Effector memory CD4-positive, alpha-beta T cell (primary cell): ENCODE measurements at regions not wholly inside any gene's neighbourhood (a gene's known extent, or its start where the extent isn't known, plus 50 kb on each side); places are given as distances from the start of the nearest gene placed in this dataset.
A peak's percentile ranks its signal among the peaks of the same experiment; 100 is the strongest.

Experiments used
- DNase-seq, 3 donors: peaks; one replicate each; pipeline ENCODE4 v3.0.0-alpha.2; 2020
- H3K27ac ChIP-seq: 2 replicates; pipeline ENCODE4 v1.7.0; 2013; ENCODE audit warnings: mild to moderate bottlenecking, low read length, moderate library complexity; ENCODE audit not compliant: insufficient read depth, poor library complexity, severe bottlenecking
- H3K27me3 ChIP-seq: replicated peaks from 2 replicates; pipeline ENCODE4 v1.7.0; 2013; ENCODE audit warnings: mild to moderate bottlenecking, low read length; ENCODE audit not compliant: insufficient read depth, control insufficient read depth, poor library complexity, severe bottlenecking
- H3K36me3 ChIP-seq: 2 replicates; pipeline ENCODE4 v1.7.0; 2013; ENCODE audit warnings: mild to moderate bottlenecking, low read length, moderate library complexity; ENCODE audit not compliant: control insufficient read depth, insufficient read depth
- H3K4me1 ChIP-seq: 2 replicates; pipeline ENCODE4 v1.7.0; 2013; ENCODE audit warnings: low read length, mild to moderate bottlenecking; ENCODE audit not compliant: control insufficient read depth, insufficient read depth, poor library complexity, severe bottlenecking
- H3K4me3 ChIP-seq: 2 replicates; pipeline ENCODE4 v1.7.0; 2013; ENCODE audit warnings: low read length, low read depth, mild to moderate bottlenecking; ENCODE audit not compliant: insufficient read depth, poor library complexity, severe bottlenecking
- H3K9me3 ChIP-seq: 2 replicates; pipeline ENCODE4 v1.7.0; 2013; ENCODE audit warnings: mild to moderate bottlenecking, low read length, moderate library complexity; ENCODE audit not compliant: control insufficient read depth

GRCh38 chr12:27178723-27179399, 65.2 kb upstream of the STK38L start:
- no peak for DNase-seq
- H3K9me3 ChIP-seq: no peaks in the 10 kb centered on the region
- no peaks in the 10 kb centered on the region for H3K27me3 ChIP-seq
- no peaks in the 10 kb centered on the region for H3K36me3 ChIP-seq
- H3K4me1 ChIP-seq: no peaks in the 10 kb centered on the region
- no peak overlapping the region for H3K4me3 ChIP-seq
- no peak overlapping the region for H3K27ac ChIP-seq

GRCh38 chr12:27179400-27180214, 64.5 kb upstream of the STK38L start:
- Histone ChIP-seq H3K36me3 (no peaks in the 10 kb centered on the region), H3K27ac (no peak overlapping the region), H3K27me3 (no peaks in the 10 kb centered on the region), H3K4me1 (no peaks in the 10 kb centered on the region), H3K9me3 (no peaks in the 10 kb centered on the region), H3K4me3 (no peak overlapping the region)
- DNase-seq: no peak

DNA sequence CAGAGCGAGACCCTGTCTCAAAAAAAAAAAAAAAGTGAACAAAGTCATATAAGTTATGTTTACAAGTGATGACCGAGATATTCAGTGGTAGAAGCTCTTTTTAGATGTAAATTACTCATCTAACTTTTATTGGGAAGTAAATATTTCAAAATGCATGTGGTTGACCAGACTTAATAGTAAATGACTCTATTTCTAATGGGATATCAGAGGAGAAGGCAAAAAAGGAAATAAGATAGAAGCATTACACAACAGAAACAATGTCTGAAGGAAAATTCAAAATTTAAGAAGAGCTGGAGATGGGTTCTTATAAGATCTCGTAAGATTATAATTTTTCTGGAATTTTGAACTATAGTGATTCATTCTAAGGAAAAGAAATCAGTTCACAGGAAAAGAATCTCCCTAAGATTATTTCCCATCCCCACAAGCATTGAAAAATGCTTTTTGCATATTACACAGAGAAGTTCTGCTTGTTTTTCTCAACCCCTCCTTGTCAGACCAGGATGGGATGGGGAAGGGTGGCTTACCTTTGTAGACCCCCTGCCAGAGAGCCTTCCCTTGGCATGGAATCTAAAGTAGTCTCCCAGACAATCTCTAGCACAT, 63.1 kb upstream of the STK38L start:
- Histone ChIP-seq H3K9me3 (no peaks in the 10 kb centered on the region), H3K4me3 (no peak overlapping the region), H3K27me3 (no peaks in the 10 kb centered on the region), H3K27ac (no peak overlapping the region), H3K4me1 (no peaks in the 10 kb centered on the region), H3K36me3 (no peaks in the 10 kb centered on the region)
- no peak for DNase-seq

DNA sequence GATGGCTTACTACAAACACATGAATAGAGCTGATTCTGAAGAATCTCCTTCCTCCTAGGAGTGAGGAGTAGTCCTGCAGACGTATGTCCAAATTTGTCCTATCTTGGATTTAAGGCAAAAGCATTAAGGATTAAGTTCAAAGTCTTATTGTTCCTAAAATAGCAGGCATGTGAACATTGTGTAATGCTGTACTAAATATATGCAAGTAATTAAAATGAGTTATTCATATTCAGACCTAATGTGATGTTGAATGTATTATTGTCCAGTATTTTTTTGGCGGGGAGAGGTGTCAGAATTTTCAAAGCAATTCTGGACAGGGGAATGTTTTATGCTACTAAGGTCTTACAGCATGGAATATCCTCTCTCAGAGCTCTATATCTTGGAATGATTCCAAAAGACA, 60.7 kb upstream of the STK38L start:
- Histone ChIP-seq H3K9me3 (no peaks in the 10 kb centered on the region), H3K4me1 (no peaks in the 10 kb centered on the region), H3K27ac (no peak overlapping the region), H3K4me3 (no peak overlapping the region), H3K36me3 (no peaks in the 10 kb centered on the region), H3K27me3 (no peaks in the 10 kb centered on the region)
- no peak for DNase-seq

- no peak overlapping the region for H3K4me3 ChIP-seq
- no peaks in the 10 kb centered on the region for H3K9me3 ChIP-seq
- H3K27me3 ChIP-seq: no peaks in the 10 kb centered on the region
- H3K27ac ChIP-seq: no peak overlapping the region
- H3K36me3 ChIP-seq: no peaks in the 10 kb centered on the region
- no peaks in the 10 kb centered on the region for H3K4me1 ChIP-seq
- peak in 1 of 3 donors; percentile 2 for DNase-seq
Measured at GRCh38 chr12:27185234-27186021, 58.7 kb upstream of the STK38L start.

DNA sequence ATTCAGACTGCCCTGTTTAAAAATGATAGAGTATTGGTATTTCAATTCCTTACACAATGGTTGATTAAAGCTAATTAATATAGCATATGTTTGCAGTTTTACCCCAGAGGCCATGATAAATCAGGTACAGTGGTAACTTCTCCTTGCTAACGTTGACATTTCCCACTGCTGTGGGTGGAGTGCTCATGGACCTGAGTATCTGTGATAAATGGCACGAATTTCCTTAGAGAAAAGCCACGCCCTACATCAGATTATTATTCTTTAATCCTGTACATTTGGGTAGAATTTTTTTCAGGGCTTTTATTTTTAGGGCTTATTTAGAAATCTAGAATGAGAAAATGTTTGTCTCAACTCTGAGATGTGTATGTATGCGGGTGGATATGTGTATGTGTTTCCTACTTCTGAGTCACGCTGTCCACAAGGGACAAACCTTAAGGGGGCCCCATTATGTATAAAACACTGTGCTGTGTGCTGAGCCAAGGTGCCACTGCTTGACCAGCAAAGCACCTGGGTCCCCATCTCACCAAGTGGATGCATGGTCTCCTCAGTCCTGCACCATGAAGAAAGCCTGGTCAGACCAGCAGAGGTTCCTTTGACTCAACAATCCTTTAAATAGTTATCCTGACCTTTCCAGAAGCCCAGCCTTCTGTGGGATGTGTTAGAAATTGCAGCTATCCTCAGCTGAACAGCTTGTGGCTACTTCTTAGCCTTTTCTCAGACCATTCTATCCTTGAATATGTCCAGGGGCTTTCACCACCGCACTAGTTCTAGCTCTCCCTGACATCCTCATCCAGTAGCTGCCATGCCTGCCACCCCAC, 57.9 kb upstream of the STK38L start:
- Histone ChIP-seq H3K9me3 (no peaks in the 10 kb centered on the region), H3K4me1 (no peaks in the 10 kb centered on the region), H3K27me3 (no peaks in the 10 kb centered on the region), H3K4me3 (no peak overlapping the region), H3K36me3 (no peaks in the 10 kb centered on the region), H3K27ac (no peak overlapping the region)
- DNase-seq: no peak

DNA sequence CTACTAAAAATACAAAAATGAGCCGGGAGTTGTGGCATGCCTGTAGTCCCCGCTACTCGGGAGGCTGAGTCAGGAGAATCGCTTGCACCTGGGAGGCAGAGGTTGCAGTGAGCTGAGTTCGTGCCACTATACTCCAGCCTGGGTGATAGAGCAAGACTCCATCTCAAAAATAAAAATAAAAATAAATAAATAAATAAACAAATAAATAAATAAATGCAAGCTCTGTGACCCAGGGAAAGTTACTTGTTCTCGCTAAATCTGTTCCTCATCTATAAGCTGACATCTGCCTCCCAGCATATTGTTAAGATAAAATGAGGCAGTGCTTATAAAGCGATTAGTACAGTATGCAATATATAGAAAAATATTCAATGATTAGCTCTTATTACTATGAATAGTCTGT, 56.4 kb upstream of the STK38L start:
- Histone ChIP-seq H3K4me3 (no peak overlapping the region), H3K27me3 (no peaks in the 10 kb centered on the region), H3K4me1 (no peaks in the 10 kb centered on the region), H3K9me3 (no peaks in the 10 kb centered on the region), H3K36me3 (no peaks in the 10 kb centered on the region), H3K27ac (no peak overlapping the region)
- DNase-seq: no peak

DNA sequence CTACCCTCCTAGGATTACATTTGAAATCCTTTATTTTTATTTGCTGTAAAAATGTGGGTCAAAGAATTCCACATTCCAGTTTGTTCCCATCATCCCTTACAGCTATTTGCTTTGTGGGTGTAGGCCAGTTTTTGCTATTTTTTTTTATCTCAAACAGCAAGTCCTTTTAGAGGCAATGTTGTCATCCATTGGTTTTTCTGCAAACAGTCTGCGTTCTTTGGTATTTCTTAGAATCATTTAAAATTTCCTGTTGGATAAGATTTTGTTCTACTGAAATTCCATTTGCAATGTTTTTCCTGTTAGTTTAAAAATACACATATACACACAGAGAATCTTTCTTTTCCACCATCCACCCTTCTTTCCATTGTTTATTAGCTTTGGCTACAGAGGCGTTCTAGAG, 53.3 kb upstream of the STK38L start:
- no peak for DNase-seq
- Histone ChIP-seq H3K4me1 (no peaks in the 10 kb centered on the region), H3K36me3 (no peaks in the 10 kb centered on the region), H3K9me3 (no peaks in the 10 kb centered on the region), H3K27ac (no peak overlapping the region), H3K27me3 (no peaks in the 10 kb centered on the region), H3K4me3 (no peak overlapping the region)

GRCh38 chr12:27191531-27191930, 52.6 kb upstream of the STK38L start:
- Histone ChIP-seq H3K9me3 (no peaks in the 10 kb centered on the region), H3K4me1 (no peaks in the 10 kb centered on the region), H3K27ac (no peak overlapping the region), H3K36me3 (no peaks in the 10 kb centered on the region), H3K27me3 (no peaks in the 10 kb centered on the region), H3K4me3 (no peak overlapping the region)
- DNase-seq: no peak
